H9 (cell line): ENCODE measurements at regions not wholly inside any gene's neighbourhood (a gene's known extent, or its start where the extent isn't known, plus 50 kb on each side); places are given as distances from the start of the nearest gene placed in this dataset.

ENCODE experiments used
- DNase-seq: peaks from one replicate; pipeline ENCODE4 v3.0.0-alpha.2; 2017
- H2AFZ ChIP-seq: one replicate; pipeline ENCODE4 v1.6.1; 2013; ENCODE audit warnings: mild to moderate bottlenecking, low read length, control low read depth, moderate library complexity
- H2AK5ac ChIP-seq: 2 replicates; pipeline ENCODE4 v1.6.1; 2013; ENCODE audit warnings: low read length, control low read depth, mixed read lengths; ENCODE audit not compliant: insufficient read length
- H2BK120ac ChIP-seq: one replicate; pipeline ENCODE4 v1.6.1; 2013; ENCODE audit warnings: low read depth, mild to moderate bottlenecking, low read length, control low read depth, inconsistent platforms; ENCODE audit not compliant: poor library complexity, severe bottlenecking
- H2BK12ac ChIP-seq: 2 replicates; pipeline ENCODE4 v1.6.1; 2013; ENCODE audit warnings: low read length, control low read depth, mixed read lengths, low read depth; ENCODE audit not compliant: insufficient read length
- H2BK15ac ChIP-seq: 2 replicates; pipeline ENCODE4 v1.6.1; 2013; ENCODE audit warnings: low read depth, low read length, control low read depth
- H2BK20ac ChIP-seq: one replicate; pipeline ENCODE4 v1.6.1; 2013; ENCODE audit warnings: low read depth, mild to moderate bottlenecking, low read length, control low read depth, inconsistent platforms; ENCODE audit not compliant: poor library complexity, severe bottlenecking
- H2BK5ac ChIP-seq: 2 replicates; pipeline ENCODE4 v1.6.1; 2013; ENCODE audit warnings: low read length, control low read depth, mixed read lengths; ENCODE audit not compliant: insufficient read length
- H3K14ac ChIP-seq: 2 replicates; pipeline ENCODE4 v1.6.1; 2013; ENCODE audit warnings: low read length, control low read depth; ENCODE audit not compliant: insufficient read depth
- H3K18ac ChIP-seq: 2 replicates; pipeline ENCODE4 v1.6.1; 2013; ENCODE audit warnings: low read depth, mild to moderate bottlenecking, mixed read lengths, low read length, control low read depth; ENCODE audit not compliant: insufficient read length
- H3K23ac ChIP-seq: 2 replicates; pipeline ENCODE4 v1.6.1; 2013; ENCODE audit warnings: low read length, control low read depth, mixed read lengths, low read depth; ENCODE audit not compliant: insufficient read length
- H3K23me2 ChIP-seq: 2 replicates; pipeline ENCODE4 v1.6.1; 2013; ENCODE audit warnings: low read depth, mild to moderate bottlenecking, mixed read lengths, low read length, control low read depth; ENCODE audit not compliant: insufficient read length, poor library complexity, severe bottlenecking
- H3K27ac ChIP-seq: 2 replicates; pipeline ENCODE4 v1.5.1; 2013; ENCODE audit warnings: low read length, control low read depth, mixed read lengths, low read depth; ENCODE audit not compliant: insufficient read length
- H3K27me3 ChIP-seq: 2 replicates; pipeline ENCODE4 v1.6.1; 2013; ENCODE audit warnings: low read length, control low read depth, inconsistent platforms; ENCODE audit not compliant: insufficient read depth
- H3K4ac ChIP-seq: 2 replicates; pipeline ENCODE4 v1.6.1; 2013; ENCODE audit warnings: low read depth, mild to moderate bottlenecking, control low read depth, inconsistent platforms, low read length, moderate library complexity
- H3K4me1 ChIP-seq: 2 replicates; pipeline ENCODE4 v1.6.1; 2013; ENCODE audit warnings: low read length, control low read depth, inconsistent platforms; ENCODE audit not compliant: insufficient read depth
- H3K4me2 ChIP-seq: 2 replicates; pipeline ENCODE4 v1.6.1; 2013; ENCODE audit warnings: low read length, control low read depth, mixed read lengths; ENCODE audit not compliant: insufficient read length, insufficient read depth
- H3K56ac ChIP-seq: 2 replicates; pipeline ENCODE4 v1.6.1; 2013; ENCODE audit warnings: low read depth, mild to moderate bottlenecking, mixed read lengths, low read length, control low read depth; ENCODE audit not compliant: insufficient read length
- H3K79me1 ChIP-seq: 2 replicates; pipeline ENCODE4 v1.6.1; 2013; ENCODE audit warnings: low read depth, mild to moderate bottlenecking, moderate library complexity, low read length, control low read depth, inconsistent platforms; ENCODE audit not compliant: insufficient read depth, poor library complexity, severe bottlenecking
- H3K79me2 ChIP-seq: 2 replicates; pipeline ENCODE4 v1.6.1; 2013; ENCODE audit warnings: low read length, control low read depth, inconsistent platforms; ENCODE audit not compliant: insufficient read depth
- H3K9ac ChIP-seq: 2 replicates; pipeline ENCODE4 v1.6.1; 2013; ENCODE audit warnings: low read length, control low read depth, mixed read lengths; ENCODE audit not compliant: insufficient read length; ENCODE audit errors: extremely low read depth
- H3K9me3 ChIP-seq: one replicate; pipeline ENCODE4 v1.6.1; 2013; ENCODE audit warnings: low read depth, low read length, inconsistent platforms; ENCODE audit not compliant: control insufficient read depth
- H3T11ph ChIP-seq: one replicate; pipeline ENCODE4 v1.6.1; 2013; ENCODE audit warnings: mild to moderate bottlenecking, low read length, control low read depth, inconsistent platforms
- H4K20me1 ChIP-seq: one replicate; pipeline ENCODE4 v1.6.1; 2013; ENCODE audit not compliant: control insufficient read depth, insufficient read length, insufficient read depth
- H4K5ac ChIP-seq: 2 replicates; pipeline ENCODE4 v1.6.1; 2013; ENCODE audit warnings: low read depth, mild to moderate bottlenecking, mixed read lengths, low read length, control low read depth; ENCODE audit not compliant: insufficient read length
- H4K8ac ChIP-seq: replicated peaks from 2 replicates; pipeline ENCODE4 v1.6.1; 2013; ENCODE audit warnings: low read length, control low read depth, mixed read lengths, low read depth; ENCODE audit not compliant: insufficient read length
- H4K91ac ChIP-seq: 2 replicates; pipeline ENCODE4 v1.6.1; 2013; ENCODE audit warnings: low read depth, mild to moderate bottlenecking, moderate library complexity, mixed read lengths, low read length, control low read depth; ENCODE audit not compliant: insufficient read length
- H3K27ac Mint-ChIP-seq, 3 experiments: 2 replicates in 2 of 3; 3 replicates in 1 of 3; pipeline ENCODE4 v1.8.0; 2020 to 2021; ENCODE audit warnings: mixed read lengths in 3 of 3, mild to moderate bottlenecking in 1 of 3, moderate library complexity in 1 of 3
- H3K27me3 Mint-ChIP-seq: 2 replicates; pipeline ENCODE4 v1.8.0; 2021; ENCODE audit warnings: low read depth, mild to moderate bottlenecking, moderate library complexity, mixed read lengths
- H3K36me3 Mint-ChIP-seq, 3 experiments: 2 replicates in 2 of 3; 3 replicates in 1 of 3; pipeline ENCODE4 v1.8.0; 2020 to 2021; ENCODE audit warnings: low read depth in 3 of 3, mixed read lengths in 3 of 3; ENCODE audit not compliant: insufficient read depth in 1 of 3
- H3K4me1 Mint-ChIP-seq, 2 experiments: 2 replicates each; pipeline ENCODE4 v1.8.0; 2020; ENCODE audit warnings: mixed read lengths in 2 of 2
- H3K4me3 Mint-ChIP-seq, 2 experiments: 2 replicates in 1 of 2; 3 replicates in 1 of 2; pipeline ENCODE4 v1.8.0; 2020 to 2021; ENCODE audit warnings: mild to moderate bottlenecking in 2 of 2, mixed read lengths in 2 of 2, moderate library complexity in 1 of 2
- H3K9me3 Mint-ChIP-seq, 2 experiments: 2 replicates in 1 of 2; 3 replicates in 1 of 2; pipeline ENCODE4 v1.8.0; 2020; ENCODE audit warnings: mild to moderate bottlenecking in 2 of 2, mixed read lengths in 2 of 2, moderate library complexity in 1 of 2
- CTCF ChIP-seq: fragments of 200-600 bp; sonication (generic); conservative IDR thresholded peaks from 3 replicates; pipeline ENCODE4 v1.8.0; 2021; ENCODE audit warnings: antibody characterized with exemption, mild to moderate bottlenecking
- WGBS: extraction: QIAGEN DNeasy Blood & Tissue Kit; methylation state at CpG from one replicate; pipeline ENCODE4 v1.1.7; 2013; ENCODE audit warnings: missing lambda C conversion rate, low lambda C conversion rate, mixed read lengths; ENCODE audit not compliant: insufficient read length; ENCODE audit errors: extremely low coverage; 5-methylcytosine and 5-hydroxymethylcytosine counted together

GRCh38 chrX:5122181-5122678 is 1106.4 kb downstream of the NLGN4X start:
- H3K79me1 ChIP-seq: no peaks in the 10 kb centered on the region
- H4K20me1 ChIP-seq: no peaks in the 10 kb centered on the region
- H3K9me3 ChIP-seq: no peaks in the 10 kb centered on the region
- H4K5ac ChIP-seq: no peak overlapping the region
- 100% methylated on average over 2 of the region's 4 CpGs for WGBS
- no peak overlapping the region for H2AK5ac ChIP-seq
- no peaks in the 10 kb centered on the region for H3K9me3 Mint-ChIP-seq
- H3K79me2 ChIP-seq: no peaks in the 10 kb centered on the region
- no peak overlapping the region for H3K4me3 Mint-ChIP-seq
- H3K4ac ChIP-seq: no peak overlapping the region
- TF ChIP-seq CTCF: no peak
- no peaks in the 10 kb centered on the region for H3K4me1 ChIP-seq
- no peak overlapping the region for H3T11ph ChIP-seq
- H3K23ac ChIP-seq: no peak overlapping the region
- H3K27ac ChIP-seq: no peak overlapping the region
- no peaks in the 10 kb centered on the region for H3K27me3 Mint-ChIP-seq
- no peak overlapping the region for H3K14ac ChIP-seq
- H2BK5ac ChIP-seq: no peak overlapping the region
- H3K56ac ChIP-seq: no peak overlapping the region
- no peak overlapping the region for H3K27ac Mint-ChIP-seq
- H2BK120ac ChIP-seq: no peak overlapping the region
- no peak overlapping the region for H3K4me2 ChIP-seq
- H3K27me3 ChIP-seq: no peaks in the 10 kb centered on the region
- no peak overlapping the region for H2BK20ac ChIP-seq
- H3K4me1 Mint-ChIP-seq: no peaks in the 10 kb centered on the region
- no peak overlapping the region for H2AFZ ChIP-seq
- no peak for DNase-seq
- no peak overlapping the region for H2BK12ac ChIP-seq
- no peaks in the 10 kb centered on the region for H3K23me2 ChIP-seq
- no peak overlapping the region for H3K9ac ChIP-seq
- no peak overlapping the region for H4K91ac ChIP-seq
- no peak overlapping the region for H4K8ac ChIP-seq
- no peaks in the 10 kb centered on the region for H3K36me3 Mint-ChIP-seq
- H3K18ac ChIP-seq: no peak overlapping the region
- no peak overlapping the region for H2BK15ac ChIP-seq
